ENCODE measurements at regions not wholly inside any gene's neighbourhood (a gene's known extent, or its start where the extent isn't known, plus 50 kb on each side); places are given as distances from the start of the nearest gene placed in this dataset.

GRCh38 chr9:130782886-130783530 is 52.0 kb upstream of the ABL1 start:
- no peak for DNase-seq

DNA sequence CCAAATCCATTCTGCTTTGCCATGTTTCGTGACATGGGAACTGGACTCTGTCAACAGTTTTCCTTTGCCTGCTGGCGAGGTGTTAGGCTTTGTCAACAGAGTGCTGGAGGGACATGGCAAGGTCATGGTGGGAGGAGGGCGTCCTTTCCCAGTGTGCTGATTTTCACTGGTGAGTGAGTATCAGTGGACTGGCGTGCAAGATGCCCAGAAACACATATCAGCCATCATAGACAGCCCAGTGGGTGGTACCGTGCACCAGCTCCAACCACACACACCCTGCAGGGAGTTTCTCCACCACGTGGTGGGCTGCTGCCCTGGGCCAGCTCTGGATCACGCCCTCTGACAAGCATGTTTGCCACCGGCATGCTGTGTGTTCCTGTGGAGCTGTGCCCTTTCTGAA is 50.0 kb upstream of the ABL1 start:
- no peak for DNase-seq
